ENCODE measurements at regions not wholly inside any gene's neighbourhood (a gene's known extent, or its start where the extent isn't known, plus 50 kb on each side); places are given as distances from the start of the nearest gene placed in this dataset.

GRCh38 chr2:40625849-40626248, 174.0 kb upstream of the SLC8A1 start (continued):
- TF ChIP-seq, protein P1, sequence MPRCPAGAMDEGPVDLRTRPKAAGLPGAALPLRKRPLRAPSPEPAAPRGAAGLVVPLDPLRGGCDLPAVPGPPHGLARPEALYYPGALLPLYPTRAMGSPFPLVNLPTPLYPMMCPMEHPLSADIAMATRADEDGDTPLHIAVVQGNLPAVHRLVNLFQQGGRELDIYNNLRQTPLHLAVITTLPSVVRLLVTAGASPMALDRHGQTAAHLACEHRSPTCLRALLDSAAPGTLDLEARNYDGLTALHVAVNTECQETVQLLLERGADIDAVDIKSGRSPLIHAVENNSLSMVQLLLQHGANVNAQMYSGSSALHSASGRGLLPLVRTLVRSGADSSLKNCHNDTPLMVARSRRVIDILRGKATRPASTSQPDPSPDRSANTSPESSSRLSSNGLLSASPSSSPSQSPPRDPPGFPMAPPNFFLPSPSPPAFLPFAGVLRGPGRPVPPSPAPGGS (IDR thresholded peaks at IDR 0.05; ENCODE audit: borderline replicate concordance, insufficient read depth, low read depth, low read length, poor library complexity, severe bottlenecking), result no peak
- TF ChIP-seq, protein P2, sequence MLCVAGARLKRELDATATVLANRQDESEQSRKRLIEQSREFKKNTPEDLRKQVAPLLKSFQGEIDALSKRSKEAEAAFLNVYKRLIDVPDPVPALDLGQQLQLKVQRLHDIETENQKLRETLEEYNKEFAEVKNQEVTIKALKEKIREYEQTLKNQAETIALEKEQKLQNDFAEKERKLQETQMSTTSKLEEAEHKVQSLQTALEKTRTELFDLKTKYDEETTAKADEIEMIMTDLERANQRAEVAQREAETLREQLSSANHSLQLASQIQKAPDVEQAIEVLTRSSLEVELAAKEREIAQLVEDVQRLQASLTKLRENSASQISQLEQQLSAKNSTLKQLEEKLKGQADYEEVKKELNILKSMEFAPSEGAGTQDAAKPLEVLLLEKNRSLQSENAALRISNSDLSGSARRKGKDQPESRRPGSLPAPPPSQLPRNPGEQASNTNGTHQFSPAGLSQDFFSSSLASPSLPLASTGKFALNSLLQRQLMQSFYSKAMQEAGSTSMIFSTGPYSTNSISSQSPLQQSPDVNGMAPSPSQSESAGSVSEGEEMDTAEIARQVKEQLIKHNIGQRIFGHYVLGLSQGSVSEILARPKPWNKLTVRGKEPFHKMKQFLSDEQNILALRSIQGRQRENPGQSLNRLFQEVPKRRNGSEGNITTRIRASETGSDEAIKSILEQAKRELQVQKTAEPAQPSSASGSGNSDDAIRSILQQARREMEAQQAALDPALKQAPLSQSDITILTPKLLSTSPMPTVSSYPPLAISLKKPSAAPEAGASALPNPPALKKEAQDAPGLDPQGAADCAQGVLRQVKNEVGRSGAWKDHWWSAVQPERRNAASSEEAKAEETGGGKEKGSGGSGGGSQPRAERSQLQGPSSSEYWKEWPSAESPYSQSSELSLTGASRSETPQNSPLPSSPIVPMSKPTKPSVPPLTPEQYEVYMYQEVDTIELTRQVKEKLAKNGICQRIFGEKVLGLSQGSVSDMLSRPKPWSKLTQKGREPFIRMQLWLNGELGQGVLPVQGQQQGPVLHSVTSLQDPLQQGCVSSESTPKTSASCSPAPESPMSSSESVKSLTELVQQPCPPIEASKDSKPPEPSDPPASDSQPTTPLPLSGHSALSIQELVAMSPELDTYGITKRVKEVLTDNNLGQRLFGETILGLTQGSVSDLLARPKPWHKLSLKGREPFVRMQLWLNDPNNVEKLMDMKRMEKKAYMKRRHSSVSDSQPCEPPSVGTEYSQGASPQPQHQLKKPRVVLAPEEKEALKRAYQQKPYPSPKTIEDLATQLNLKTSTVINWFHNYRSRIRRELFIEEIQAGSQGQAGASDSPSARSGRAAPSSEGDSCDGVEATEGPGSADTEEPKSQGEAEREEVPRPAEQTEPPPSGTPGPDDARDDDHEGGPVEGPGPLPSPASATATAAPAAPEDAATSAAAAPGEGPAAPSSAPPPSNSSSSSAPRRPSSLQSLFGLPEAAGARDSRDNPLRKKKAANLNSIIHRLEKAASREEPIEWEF (IDR thresholded peaks at IDR 0.05; ENCODE audit: insufficient replicate concordance, low read depth, low read length), result no peak
- TF ChIP-seq ZBED1 (IDR thresholded peaks at IDR 0.05; ENCODE audit: borderline replicate concordance) (no peak), FOXM1 (IDR thresholded peaks at IDR 0.05; ENCODE audit: low read depth, low read length) (no peak), E2F8 (IDR thresholded peaks at IDR 0.05; ENCODE audit: low read depth, partially characterized antibody) (no peak), SP1 (IDR thresholded peaks at IDR 0.05; ENCODE audit: low read depth, low read length) (no peak), USF1 (IDR thresholded peaks at IDR 0.05; ENCODE audit: borderline replicate concordance, extremely low read length, insufficient read depth, low read depth, low read length) (no peak)

Measured in GM12878 (cell line).